H9 (cell line): ENCODE measurements at regions not wholly inside any gene's neighbourhood (a gene's known extent, or its start where the extent isn't known, plus 50 kb on each side); places are given as distances from the start of the nearest gene placed in this dataset.

Experiments
- DNase-seq: peaks from one replicate; pipeline ENCODE4 v3.0.0-alpha.2; 2017
- H2AFZ ChIP-seq: one replicate; pipeline ENCODE4 v1.6.1; 2013; ENCODE audit warnings: mild to moderate bottlenecking, low read length, control low read depth, moderate library complexity
- H2AK5ac ChIP-seq: 2 replicates; pipeline ENCODE4 v1.6.1; 2013; ENCODE audit warnings: low read length, control low read depth, mixed read lengths; ENCODE audit not compliant: insufficient read length
- H2BK120ac ChIP-seq: one replicate; pipeline ENCODE4 v1.6.1; 2013; ENCODE audit warnings: low read depth, mild to moderate bottlenecking, low read length, control low read depth, inconsistent platforms; ENCODE audit not compliant: poor library complexity, severe bottlenecking
- H2BK12ac ChIP-seq: 2 replicates; pipeline ENCODE4 v1.6.1; 2013; ENCODE audit warnings: low read length, control low read depth, mixed read lengths, low read depth; ENCODE audit not compliant: insufficient read length
- H2BK15ac ChIP-seq: 2 replicates; pipeline ENCODE4 v1.6.1; 2013; ENCODE audit warnings: low read depth, low read length, control low read depth
- H2BK20ac ChIP-seq: one replicate; pipeline ENCODE4 v1.6.1; 2013; ENCODE audit warnings: low read depth, mild to moderate bottlenecking, low read length, control low read depth, inconsistent platforms; ENCODE audit not compliant: poor library complexity, severe bottlenecking
- H2BK5ac ChIP-seq: 2 replicates; pipeline ENCODE4 v1.6.1; 2013; ENCODE audit warnings: low read length, control low read depth, mixed read lengths; ENCODE audit not compliant: insufficient read length
- H3K14ac ChIP-seq: 2 replicates; pipeline ENCODE4 v1.6.1; 2013; ENCODE audit warnings: low read length, control low read depth; ENCODE audit not compliant: insufficient read depth
- H3K18ac ChIP-seq: 2 replicates; pipeline ENCODE4 v1.6.1; 2013; ENCODE audit warnings: low read depth, mild to moderate bottlenecking, mixed read lengths, low read length, control low read depth; ENCODE audit not compliant: insufficient read length
- H3K23ac ChIP-seq: 2 replicates; pipeline ENCODE4 v1.6.1; 2013; ENCODE audit warnings: low read length, control low read depth, mixed read lengths, low read depth; ENCODE audit not compliant: insufficient read length
- H3K23me2 ChIP-seq: 2 replicates; pipeline ENCODE4 v1.6.1; 2013; ENCODE audit warnings: low read depth, mild to moderate bottlenecking, mixed read lengths, low read length, control low read depth; ENCODE audit not compliant: insufficient read length, poor library complexity, severe bottlenecking
- H3K27ac ChIP-seq: 2 replicates; pipeline ENCODE4 v1.5.1; 2013; ENCODE audit warnings: low read length, control low read depth, mixed read lengths, low read depth; ENCODE audit not compliant: insufficient read length
- H3K27me3 ChIP-seq: 2 replicates; pipeline ENCODE4 v1.6.1; 2013; ENCODE audit warnings: low read length, control low read depth, inconsistent platforms; ENCODE audit not compliant: insufficient read depth
- H3K4ac ChIP-seq: 2 replicates; pipeline ENCODE4 v1.6.1; 2013; ENCODE audit warnings: low read depth, mild to moderate bottlenecking, control low read depth, inconsistent platforms, low read length, moderate library complexity
- H3K4me1 ChIP-seq: 2 replicates; pipeline ENCODE4 v1.6.1; 2013; ENCODE audit warnings: low read length, control low read depth, inconsistent platforms; ENCODE audit not compliant: insufficient read depth
- H3K4me2 ChIP-seq: 2 replicates; pipeline ENCODE4 v1.6.1; 2013; ENCODE audit warnings: low read length, control low read depth, mixed read lengths; ENCODE audit not compliant: insufficient read length, insufficient read depth
- H3K56ac ChIP-seq: 2 replicates; pipeline ENCODE4 v1.6.1; 2013; ENCODE audit warnings: low read depth, mild to moderate bottlenecking, mixed read lengths, low read length, control low read depth; ENCODE audit not compliant: insufficient read length
- H3K79me1 ChIP-seq: 2 replicates; pipeline ENCODE4 v1.6.1; 2013; ENCODE audit warnings: low read depth, mild to moderate bottlenecking, moderate library complexity, low read length, control low read depth, inconsistent platforms; ENCODE audit not compliant: insufficient read depth, poor library complexity, severe bottlenecking
- H3K79me2 ChIP-seq: 2 replicates; pipeline ENCODE4 v1.6.1; 2013; ENCODE audit warnings: low read length, control low read depth, inconsistent platforms; ENCODE audit not compliant: insufficient read depth
- H3K9ac ChIP-seq: 2 replicates; pipeline ENCODE4 v1.6.1; 2013; ENCODE audit warnings: low read length, control low read depth, mixed read lengths; ENCODE audit not compliant: insufficient read length; ENCODE audit errors: extremely low read depth
- H3K9me3 ChIP-seq: one replicate; pipeline ENCODE4 v1.6.1; 2013; ENCODE audit warnings: low read depth, low read length, inconsistent platforms; ENCODE audit not compliant: control insufficient read depth
- H3T11ph ChIP-seq: one replicate; pipeline ENCODE4 v1.6.1; 2013; ENCODE audit warnings: mild to moderate bottlenecking, low read length, control low read depth, inconsistent platforms
- H4K20me1 ChIP-seq: one replicate; pipeline ENCODE4 v1.6.1; 2013; ENCODE audit not compliant: control insufficient read depth, insufficient read length, insufficient read depth
- H4K5ac ChIP-seq: 2 replicates; pipeline ENCODE4 v1.6.1; 2013; ENCODE audit warnings: low read depth, mild to moderate bottlenecking, mixed read lengths, low read length, control low read depth; ENCODE audit not compliant: insufficient read length
- H4K8ac ChIP-seq: replicated peaks from 2 replicates; pipeline ENCODE4 v1.6.1; 2013; ENCODE audit warnings: low read length, control low read depth, mixed read lengths, low read depth; ENCODE audit not compliant: insufficient read length
- H4K91ac ChIP-seq: 2 replicates; pipeline ENCODE4 v1.6.1; 2013; ENCODE audit warnings: low read depth, mild to moderate bottlenecking, moderate library complexity, mixed read lengths, low read length, control low read depth; ENCODE audit not compliant: insufficient read length
- H3K27ac Mint-ChIP-seq, 3 experiments: 2 replicates in 2 of 3; 3 replicates in 1 of 3; pipeline ENCODE4 v1.8.0; 2020 to 2021; ENCODE audit warnings: mixed read lengths in 3 of 3, mild to moderate bottlenecking in 1 of 3, moderate library complexity in 1 of 3
- H3K27me3 Mint-ChIP-seq: 2 replicates; pipeline ENCODE4 v1.8.0; 2021; ENCODE audit warnings: low read depth, mild to moderate bottlenecking, moderate library complexity, mixed read lengths
- H3K36me3 Mint-ChIP-seq, 3 experiments: 2 replicates in 2 of 3; 3 replicates in 1 of 3; pipeline ENCODE4 v1.8.0; 2020 to 2021; ENCODE audit warnings: low read depth in 3 of 3, mixed read lengths in 3 of 3; ENCODE audit not compliant: insufficient read depth in 1 of 3
- H3K4me1 Mint-ChIP-seq, 2 experiments: 2 replicates each; pipeline ENCODE4 v1.8.0; 2020; ENCODE audit warnings: mixed read lengths in 2 of 2
- H3K4me3 Mint-ChIP-seq, 2 experiments: 2 replicates in 1 of 2; 3 replicates in 1 of 2; pipeline ENCODE4 v1.8.0; 2020 to 2021; ENCODE audit warnings: mild to moderate bottlenecking in 2 of 2, mixed read lengths in 2 of 2, moderate library complexity in 1 of 2
- H3K9me3 Mint-ChIP-seq, 2 experiments: 2 replicates in 1 of 2; 3 replicates in 1 of 2; pipeline ENCODE4 v1.8.0; 2020; ENCODE audit warnings: mild to moderate bottlenecking in 2 of 2, mixed read lengths in 2 of 2, moderate library complexity in 1 of 2
- WGBS: extraction: QIAGEN DNeasy Blood & Tissue Kit; methylation state at CpG from one replicate; pipeline ENCODE4 v1.1.7; 2013; ENCODE audit warnings: missing lambda C conversion rate, low lambda C conversion rate, mixed read lengths; ENCODE audit not compliant: insufficient read length; ENCODE audit errors: extremely low coverage; 5-methylcytosine and 5-hydroxymethylcytosine counted together
- TF ChIP-seq, protein P1 (sequence below): fragments of 200-600 bp; sonication (generic); conservative IDR thresholded peaks from 3 replicates; pipeline ENCODE4 v1.8.0; 2021; ENCODE audit warnings: antibody characterized with exemption, mild to moderate bottlenecking

GRCh38 chr4:123198706-123199105, 197.9 kb upstream of the SPRY1 start:
- H3K18ac ChIP-seq: no peak overlapping the region
- H3K79me1 ChIP-seq: no peaks in the 10 kb centered on the region
- H3K4ac ChIP-seq: no peak overlapping the region
- no peak for DNase-seq
- H3K9me3 ChIP-seq: no peaks in the 10 kb centered on the region
- TF ChIP-seq, protein P1, sequence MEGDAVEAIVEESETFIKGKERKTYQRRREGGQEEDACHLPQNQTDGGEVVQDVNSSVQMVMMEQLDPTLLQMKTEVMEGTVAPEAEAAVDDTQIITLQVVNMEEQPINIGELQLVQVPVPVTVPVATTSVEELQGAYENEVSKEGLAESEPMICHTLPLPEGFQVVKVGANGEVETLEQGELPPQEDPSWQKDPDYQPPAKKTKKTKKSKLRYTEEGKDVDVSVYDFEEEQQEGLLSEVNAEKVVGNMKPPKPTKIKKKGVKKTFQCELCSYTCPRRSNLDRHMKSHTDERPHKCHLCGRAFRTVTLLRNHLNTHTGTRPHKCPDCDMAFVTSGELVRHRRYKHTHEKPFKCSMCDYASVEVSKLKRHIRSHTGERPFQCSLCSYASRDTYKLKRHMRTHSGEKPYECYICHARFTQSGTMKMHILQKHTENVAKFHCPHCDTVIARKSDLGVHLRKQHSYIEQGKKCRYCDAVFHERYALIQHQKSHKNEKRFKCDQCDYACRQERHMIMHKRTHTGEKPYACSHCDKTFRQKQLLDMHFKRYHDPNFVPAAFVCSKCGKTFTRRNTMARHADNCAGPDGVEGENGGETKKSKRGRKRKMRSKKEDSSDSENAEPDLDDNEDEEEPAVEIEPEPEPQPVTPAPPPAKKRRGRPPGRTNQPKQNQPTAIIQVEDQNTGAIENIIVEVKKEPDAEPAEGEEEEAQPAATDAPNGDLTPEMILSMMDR: no peak
- H3K4me2 ChIP-seq: no peak overlapping the region
- Mint-ChIP-seq H3K27me3 (no peaks in the 10 kb centered on the region), H3K4me3 (no peak overlapping the region), H3K4me1 (peaks cover 0 to 5% of the 10 kb centered on the region in 2 experiments; a peak in 1 of 4 replicates), H3K9me3 (no peaks in the 10 kb centered on the region), H3K27ac (peak overlapping the region in 1 of 3 experiments; percentile 62; a peak in 2 of 7 replicates), H3K36me3 (no peaks in the 10 kb centered on the region; a peak in 1 of 7 replicates)
- no peak overlapping the region for H3K27ac ChIP-seq
- H2BK20ac ChIP-seq: no peak overlapping the region
- no peak overlapping the region for H2AK5ac ChIP-seq
- no peaks in the 10 kb centered on the region for H3K4me1 ChIP-seq
- H4K20me1 ChIP-seq: no peaks in the 10 kb centered on the region
- no peaks in the 10 kb centered on the region for H3K27me3 ChIP-seq
- H3K14ac ChIP-seq: no peak overlapping the region
- WGBS: no CpG with 5 or more reads among the region's 2 CpGs
- no peak overlapping the region for H2AFZ ChIP-seq
- no peak overlapping the region for H4K8ac ChIP-seq
- H3K79me2 ChIP-seq: no peaks in the 10 kb centered on the region
- no peak overlapping the region for H3K56ac ChIP-seq
- H2BK15ac ChIP-seq: no peak overlapping the region
- H3K23me2 ChIP-seq: no peaks in the 10 kb centered on the region
- H3T11ph ChIP-seq: no peak overlapping the region
- H2BK12ac ChIP-seq: no peak overlapping the region
- no peak overlapping the region for H4K5ac ChIP-seq
- H2BK120ac ChIP-seq: no peak overlapping the region
- H3K23ac ChIP-seq: no peak overlapping the region
- H4K91ac ChIP-seq: no peak overlapping the region
- no peak overlapping the region for H2BK5ac ChIP-seq
- H3K9ac ChIP-seq: no peak overlapping the region
